NCI-H2196 (cell line): ENCODE measurements at regions not wholly inside any gene's neighbourhood (a gene's known extent, or its start where the extent isn't known, plus 50 kb on each side); places are given as distances from the start of the nearest gene placed in this dataset.
A peak's percentile ranks its signal among the peaks of the same experiment; 100 is the strongest.
"Not testable (repeated sequence)": the region's sequence is repeated elsewhere in the genome, so short reads cannot be mapped to it uniquely, and the experiment has no call there.

Source experiments
- DNase-seq: peaks from one replicate; lab custom pipeline; 2025; ENCODE audit not compliant: unreplicated experiment; lab: John Stamatoyannopoulos, UW

DNA sequence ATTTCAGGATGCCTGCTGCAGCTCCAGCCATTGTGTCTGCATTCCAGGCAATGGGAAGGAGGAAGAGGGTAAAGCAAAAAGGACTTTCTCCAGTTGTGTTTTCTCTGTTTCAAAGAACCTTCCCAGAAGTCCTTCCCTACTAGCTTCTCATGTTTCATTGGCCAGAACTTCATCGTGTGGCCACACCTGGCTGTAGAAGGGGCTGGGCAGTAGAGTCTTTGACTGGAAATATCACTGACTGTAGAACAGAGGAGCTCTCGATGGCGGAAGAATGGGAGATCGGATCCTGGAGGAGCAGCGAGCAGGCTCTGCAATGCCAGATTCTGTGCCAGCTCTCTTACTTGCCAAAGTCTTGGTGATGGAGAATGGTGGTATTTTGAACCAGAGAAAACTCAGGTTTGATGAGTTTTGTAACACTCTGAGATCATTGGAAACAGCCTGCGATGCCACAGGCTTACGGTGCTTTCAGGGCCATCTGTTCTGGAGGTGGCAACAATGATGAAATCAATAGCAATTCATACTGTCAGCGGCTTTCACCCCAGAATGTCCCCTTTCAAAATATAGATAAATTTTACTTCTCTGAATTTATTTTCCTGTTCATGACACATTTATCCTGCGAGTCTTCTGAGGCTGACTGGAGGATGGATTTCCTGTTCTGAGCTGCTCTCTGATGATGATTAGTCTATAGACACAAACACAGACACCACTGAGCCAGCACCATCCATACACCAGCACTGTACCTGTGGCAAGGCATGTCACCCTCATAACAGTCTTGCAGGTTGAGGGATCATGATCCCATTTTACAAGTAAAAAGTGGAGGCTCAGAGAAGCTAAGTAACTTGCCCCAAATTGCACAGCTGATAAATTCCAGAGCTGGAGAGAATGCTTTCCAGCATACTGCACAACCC, 204.2 kb downstream of the EMX2 start:
- DNase-seq = no peak

DNA sequence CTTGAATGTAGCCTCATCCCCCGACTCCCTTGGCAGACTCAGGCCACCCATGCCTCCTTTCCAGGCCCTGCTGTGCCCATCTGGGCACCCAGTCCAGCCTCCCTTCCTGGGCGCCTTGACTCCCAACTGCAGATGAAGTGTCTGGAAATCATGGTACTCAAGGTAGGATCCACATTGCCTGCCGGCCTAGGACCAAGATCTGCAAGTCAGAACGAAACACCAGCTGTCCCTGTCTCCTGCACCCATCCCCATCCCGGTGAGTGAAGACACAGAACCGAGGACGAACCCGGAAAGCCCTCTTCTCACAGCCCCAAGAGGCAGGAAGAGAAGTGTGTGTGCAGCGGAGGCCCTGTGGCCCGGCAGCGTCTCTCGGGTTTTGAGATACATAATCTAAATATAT, 205.1 kb downstream of the EMX2 start:
- no peak for DNase-seq

DNA sequence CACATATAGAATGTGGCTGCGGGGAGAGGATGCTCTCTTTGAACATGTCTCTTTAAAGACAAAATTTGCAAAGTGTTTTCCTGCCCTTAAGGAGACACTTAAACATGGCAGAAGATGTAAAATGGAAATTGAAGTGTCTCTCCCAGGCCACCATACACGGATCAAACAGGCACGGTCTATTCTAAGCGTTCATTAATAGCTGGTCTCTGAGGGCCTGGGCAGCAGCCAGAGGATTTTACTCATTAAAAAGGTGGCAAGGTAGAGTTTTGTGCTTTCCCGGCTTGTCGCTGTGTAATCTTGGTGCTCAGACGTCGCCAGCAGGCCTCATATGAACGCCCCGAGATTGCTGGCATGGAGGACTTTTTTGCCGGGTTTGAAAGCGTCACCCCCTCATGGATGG, 205.5 kb downstream of the EMX2 start:
- DNase-seq = no peak

DNA sequence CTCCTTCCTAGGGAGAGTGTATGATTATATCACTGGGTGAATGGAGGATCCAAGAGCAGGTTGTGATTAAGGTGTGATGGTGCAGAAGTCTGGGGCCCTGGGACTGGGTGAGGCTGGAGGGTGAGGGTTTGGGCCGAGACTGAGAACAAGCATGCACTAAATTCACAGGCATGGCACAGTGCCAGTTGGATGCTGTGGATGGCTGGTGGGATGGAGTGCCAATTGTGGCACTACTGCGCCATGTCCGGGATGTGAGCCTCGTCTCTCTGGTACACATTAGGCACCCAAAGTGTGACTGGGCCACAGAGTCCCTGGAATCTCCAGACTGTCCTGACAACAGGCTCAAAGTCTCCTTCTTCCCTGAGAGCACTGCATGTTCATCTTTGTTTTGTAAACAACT, 208.1 kb downstream of the EMX2 start:
- no peak for DNase-seq

DNA sequence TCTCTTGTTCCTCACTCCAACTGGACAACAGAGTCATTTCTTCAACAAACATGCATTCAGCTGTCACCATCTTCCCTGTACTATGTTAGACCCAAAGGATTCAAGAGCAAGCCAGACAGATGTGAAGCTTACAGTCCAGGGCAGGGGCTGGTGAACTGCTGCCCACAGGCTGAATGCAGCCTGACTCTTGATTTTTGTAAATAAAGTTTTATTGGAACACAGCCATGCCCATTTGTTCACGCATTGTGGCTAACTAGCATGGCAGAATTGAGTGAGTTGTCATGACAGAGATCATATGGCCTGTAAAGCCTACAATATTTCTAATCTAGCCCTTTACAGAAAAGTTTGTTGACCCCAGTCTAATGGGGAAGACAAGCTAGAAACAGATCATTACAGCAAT, 208.7 kb downstream of the EMX2 start:
- no peak for DNase-seq

DNA sequence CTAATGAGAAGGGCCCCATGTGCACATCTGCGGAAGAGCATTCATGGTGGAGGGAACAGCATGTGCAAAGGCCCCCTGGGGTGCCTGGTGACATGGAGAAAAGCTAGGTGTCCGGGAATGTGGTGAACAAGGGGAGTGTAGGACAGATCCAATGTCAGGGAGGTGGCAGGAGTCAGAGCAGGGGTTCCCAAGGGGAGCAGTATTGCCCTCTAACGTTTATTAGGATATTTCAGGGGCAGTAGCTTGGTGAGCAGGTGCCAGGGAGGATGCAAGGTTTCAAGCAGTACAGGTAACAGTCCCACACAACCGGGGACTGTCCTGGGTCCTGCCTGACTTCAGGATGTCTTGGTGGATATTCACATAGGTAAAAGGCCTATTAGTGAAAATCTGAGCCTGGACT, 209.6 kb downstream of the EMX2 start:
- no peak for DNase-seq

DNA sequence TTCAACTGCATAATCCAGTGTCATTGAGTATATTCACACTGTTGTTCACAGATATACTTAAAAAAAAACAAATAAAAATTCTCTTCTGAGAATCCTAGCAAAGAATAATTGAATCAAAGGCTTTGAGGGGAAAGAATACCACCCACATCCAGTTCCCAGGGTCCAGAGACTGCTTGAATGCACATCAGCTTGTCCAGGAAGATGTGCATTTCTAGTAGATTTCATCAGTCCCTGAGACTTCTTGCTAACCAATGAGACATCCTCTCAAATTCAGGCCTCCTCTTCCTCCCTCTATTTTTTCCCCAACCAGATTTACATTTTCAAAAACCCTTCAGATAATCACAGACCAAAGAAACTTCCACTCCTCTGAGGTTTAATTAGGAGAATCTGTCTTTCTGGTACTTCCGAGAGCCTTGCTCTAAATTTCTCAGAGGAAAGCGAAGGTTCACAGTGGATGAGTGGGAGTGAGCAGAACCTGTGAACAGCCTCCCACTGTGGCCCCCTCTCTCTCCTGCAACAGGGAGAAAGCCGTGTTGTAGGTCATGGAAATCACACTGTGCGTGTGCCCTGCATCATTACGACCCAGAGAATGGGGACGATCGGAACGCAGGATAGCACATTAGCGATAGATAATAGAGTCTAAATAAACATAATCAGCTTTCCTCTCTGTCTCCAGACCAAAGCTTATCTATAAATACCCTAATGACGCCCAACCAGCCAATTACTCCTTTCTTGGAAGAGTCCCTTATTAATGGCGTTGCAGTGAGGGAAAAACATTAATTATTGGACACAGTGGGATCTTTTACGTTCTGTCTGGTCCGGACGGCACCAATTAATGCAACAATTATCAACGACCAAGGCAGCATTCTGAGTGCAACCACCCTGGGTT, 212.5 kb downstream of the EMX2 start:
- no peak for DNase-seq

DNA sequence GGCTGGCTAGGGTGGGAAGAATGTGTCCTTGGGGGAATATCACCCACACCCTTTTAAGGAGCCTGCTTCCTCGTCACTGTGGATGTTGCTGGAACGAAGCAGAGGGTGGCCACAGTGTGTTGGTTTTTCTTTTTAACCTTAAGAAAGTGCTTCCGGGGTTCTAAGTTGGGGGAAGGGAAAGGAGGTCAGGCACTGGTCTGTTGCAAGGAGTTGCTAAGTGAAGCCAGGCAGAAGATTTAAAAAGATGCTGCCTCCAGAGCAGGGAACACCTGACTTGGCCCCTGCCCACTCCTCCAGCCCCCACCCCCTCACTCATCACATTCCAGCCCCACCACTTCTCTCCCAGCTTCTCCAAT, 213.1 kb downstream of the EMX2 start:
- DNase-seq = no peak

DNA sequence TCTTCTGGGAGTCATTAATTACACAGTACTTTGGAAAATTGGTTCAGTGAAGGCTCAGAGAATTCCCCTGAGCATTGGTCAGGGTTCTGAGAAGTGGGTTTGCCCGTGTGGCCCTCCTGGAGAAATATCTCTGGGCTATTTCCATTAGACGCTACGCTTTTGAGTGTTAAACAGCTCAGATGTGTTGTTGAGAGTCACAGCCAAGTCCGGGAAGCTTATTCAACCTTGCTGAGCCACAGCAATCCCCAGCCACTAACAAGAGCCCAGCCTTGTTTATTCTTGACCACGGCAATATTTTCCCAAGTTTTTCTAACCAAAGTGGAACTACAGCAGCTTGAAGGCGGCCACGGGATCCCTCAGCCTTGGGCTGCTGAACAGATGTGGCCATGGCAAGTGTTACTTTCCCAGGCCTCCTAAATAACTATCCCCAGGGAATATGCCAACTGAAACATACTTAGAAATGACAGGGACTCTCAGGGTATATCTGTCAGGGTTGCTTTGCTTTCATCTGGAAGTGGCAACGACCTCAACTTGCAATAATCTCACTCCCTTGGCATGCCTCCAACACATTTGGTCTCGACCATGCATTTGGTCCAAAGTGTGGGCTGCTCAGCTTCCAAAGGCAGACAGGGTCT, 214.7 kb downstream of the EMX2 start:
- no peak for DNase-seq

DNA sequence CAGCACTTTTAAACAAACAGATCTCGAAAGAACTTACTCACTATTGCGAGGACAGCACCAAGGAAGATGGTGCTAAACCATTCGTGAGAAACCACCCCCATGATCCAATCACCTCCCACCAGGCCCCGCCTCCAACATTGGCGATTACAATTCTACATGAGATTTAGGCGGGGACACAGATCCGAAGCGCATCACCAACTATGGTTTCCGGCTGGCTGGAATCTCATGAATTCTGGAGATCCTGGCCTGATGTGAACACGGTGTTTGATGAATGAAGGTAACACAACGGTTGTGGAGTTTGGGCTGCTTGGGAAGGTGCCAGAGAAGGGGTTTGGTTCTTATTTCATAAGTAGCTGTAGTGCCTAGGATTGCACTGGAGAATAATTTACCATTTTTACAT, 216.7 kb downstream of the EMX2 start:
- DNase-seq = no peak

DNA sequence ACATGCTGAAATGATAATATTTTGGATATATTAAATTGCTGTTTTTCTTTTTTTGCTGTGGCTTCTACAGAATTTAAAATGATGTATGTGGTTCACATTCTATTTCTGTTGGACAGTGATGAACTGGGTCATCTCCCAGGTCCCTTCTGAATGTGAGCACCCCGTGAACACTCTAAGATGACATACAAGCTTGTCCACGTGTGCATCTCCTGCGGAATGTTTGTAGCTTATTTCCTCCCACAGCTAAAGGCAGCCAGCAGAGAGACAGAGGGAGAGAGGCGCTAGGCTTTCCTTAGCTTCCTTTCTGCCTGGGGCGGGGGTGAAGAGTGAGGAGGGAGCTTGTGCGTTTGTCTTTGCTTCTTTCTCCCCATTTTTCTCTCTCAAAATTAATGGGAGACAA, 219.1 kb downstream of the EMX2 start:
- no peak for DNase-seq

DNA sequence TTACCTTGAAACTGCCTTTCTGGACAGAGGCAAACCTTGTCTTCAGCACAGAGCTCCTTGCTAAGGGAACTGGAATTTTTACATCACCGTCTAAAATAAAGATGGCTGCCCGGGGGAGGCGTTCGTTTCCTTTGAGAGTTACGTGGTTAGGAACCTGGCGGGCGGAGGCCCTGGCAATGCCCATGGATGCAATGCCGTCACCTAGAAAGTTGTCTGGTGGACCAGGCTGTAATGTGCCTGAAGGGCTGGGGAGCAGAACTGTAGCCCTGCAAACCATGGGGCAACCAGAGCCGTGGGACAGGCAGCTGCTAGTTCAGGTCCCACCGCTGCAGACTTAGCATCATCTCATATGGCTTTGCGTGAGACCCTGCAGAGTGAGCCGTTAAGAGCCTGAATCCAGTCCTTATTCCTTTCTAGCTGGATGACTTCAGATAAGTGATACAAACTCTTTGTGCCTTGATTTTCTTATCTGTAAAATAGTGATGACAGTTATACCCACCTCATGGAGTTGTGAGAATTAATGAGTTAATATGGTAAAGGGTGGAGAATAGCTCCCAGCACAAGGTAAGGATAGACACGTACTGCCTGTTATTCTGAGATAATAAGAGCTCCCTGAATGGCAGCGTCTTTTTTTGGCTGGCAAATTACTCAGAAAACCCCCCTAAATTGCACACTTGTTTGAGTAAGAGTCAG, 219.7 kb downstream of the EMX2 start:
- no peak for DNase-seq

DNA sequence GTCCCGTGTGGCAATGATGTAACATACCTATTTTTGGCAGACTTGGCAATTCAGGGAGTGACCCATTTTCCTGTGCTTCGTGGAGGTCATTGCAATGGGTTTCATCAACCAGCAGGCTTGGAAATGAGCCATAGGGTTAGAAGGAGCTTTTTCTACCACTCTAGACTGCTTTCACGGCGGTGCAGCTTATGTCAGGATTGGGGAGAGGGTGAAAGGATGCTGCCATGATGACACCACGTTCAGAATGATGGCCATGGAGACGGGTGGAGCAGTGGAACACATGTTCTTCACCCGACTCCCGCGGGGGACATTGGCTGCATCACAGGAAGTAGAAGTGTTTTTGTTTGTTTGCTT, 220.2 kb downstream of the EMX2 start:
- peak; percentile 1 for DNase-seq

DNA sequence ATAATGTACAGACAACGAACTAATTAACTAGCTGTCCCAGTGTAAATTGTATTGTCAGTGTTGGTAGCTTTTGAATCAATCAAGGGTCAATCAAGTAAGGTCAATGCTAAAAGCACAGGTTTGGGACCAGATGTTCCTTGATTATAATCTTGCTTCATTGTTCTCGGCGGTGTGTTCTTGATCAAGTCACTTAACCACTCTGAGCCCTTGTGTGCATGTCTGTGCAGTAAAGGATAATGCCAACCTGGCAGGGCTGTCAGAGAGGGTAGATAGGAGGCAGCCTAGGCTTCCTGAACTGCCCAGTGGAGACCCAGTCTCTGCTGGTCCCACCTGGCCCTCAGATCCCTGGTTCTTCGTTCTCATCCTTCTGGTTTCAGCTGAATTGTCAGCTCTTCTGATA, 221.0 kb downstream of the EMX2 start:
- no peak for DNase-seq

DNA sequence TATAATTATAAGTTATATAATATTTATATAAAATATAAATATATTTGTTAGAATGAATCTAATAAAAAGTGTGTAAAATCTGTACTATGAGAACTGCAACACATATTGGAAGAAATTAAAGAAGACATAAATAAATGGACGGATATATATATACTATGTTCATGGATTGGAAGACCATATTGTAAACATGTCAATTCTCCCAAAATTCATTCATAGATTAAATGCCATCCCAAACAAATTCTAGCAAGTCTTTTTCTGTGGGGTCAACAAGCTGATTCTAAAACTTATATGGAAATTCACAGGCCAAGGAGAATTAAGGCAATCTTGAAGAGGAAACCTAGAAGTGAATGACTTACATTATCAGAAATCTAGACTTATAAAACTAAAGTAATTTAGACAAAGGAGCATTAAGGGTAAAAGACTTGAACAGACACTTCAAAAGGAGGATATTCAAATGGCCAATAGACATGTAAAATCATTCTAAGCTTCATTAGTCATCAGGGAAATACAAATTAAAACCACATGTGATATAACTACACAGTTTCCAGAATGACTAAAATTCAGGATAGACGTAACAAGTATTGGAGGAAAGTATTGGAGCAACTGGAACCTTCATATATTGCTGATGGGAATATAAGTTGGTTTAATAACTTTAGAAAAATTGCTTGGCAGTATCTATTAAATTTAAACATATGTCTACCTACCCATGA, 225.9 kb downstream of the EMX2 start:
- DNase-seq = no peak

DNA sequence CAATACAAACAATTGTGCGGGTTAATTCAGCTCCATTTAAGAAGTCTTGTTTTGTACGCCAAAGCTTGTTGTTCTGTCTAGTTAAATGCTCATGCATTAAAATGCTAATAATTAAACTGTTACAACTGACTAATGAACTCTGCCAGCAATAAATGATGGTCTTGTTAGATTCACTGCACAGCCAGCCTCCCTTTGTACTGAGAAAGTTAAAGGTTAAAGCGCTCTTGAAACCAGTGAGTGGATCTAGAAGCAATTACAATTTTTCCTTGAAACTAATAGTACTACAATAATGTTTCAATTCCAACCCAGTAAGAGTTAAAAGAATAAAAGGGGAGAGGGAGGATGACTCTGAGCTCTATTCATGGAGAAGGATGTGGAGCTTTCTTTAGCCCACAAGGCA, 233.0 kb downstream of the EMX2 start:
- no peak for DNase-seq

DNA sequence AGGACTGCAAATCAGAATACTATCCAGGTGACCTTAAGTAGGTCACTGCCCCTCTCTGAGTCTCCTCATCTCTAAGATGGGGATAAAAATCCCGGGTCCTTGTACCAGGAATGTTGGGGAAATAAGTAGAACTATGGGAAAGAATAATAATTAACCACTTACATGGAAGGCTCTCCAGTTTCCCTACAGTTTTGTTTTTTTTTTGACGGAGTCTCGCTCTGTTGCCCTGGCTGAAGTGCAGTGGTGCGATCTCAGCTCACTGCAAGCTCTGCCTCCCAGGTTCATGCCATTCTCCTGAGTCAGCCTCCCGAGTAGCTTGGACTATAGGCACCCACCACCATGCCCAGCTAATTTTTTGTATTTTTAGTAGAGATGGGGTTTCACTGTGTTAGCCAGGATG, 234.7 kb downstream of the EMX2 start:
- not testable (repeated sequence) for DNase-seq

DNA sequence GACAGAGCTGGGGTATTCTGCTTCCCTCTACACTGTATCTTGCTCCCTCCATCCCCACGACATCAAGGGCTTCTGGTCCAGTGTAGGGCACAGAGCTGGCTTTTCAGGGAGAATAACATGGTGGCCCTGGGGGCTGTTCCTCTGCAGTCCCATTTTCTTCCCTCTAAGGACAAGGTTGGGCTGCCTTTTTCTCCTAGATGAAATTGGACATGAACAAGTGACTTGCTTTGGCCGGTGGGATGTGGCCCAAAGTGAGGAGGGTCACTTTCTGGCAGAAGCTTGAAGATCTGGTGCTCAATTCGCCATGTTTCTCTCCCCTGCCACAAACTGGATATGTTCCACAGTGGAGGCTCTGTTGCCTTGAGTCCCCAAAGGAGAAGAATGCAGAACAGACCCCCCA, 235.7 kb downstream of the EMX2 start:
- no peak for DNase-seq

DNA sequence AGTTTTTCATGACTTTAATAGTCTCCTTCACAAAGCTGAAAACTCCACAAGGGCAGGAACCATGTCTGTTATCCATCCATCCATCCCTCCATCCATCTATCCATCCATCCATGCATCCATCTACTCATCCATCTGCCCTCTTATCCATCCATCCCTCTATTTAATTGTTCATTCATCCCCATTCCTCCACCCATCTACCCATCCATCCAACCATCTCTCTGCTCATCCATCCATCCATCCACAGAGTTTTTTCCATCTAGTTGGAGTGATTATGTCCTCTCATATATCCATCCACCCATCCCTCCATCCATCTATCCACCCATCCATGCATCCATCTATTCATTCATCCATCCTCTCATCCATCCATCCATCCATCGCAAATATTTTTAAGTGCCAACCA, 237.9 kb downstream of the EMX2 start:
- no peak for DNase-seq

DNA sequence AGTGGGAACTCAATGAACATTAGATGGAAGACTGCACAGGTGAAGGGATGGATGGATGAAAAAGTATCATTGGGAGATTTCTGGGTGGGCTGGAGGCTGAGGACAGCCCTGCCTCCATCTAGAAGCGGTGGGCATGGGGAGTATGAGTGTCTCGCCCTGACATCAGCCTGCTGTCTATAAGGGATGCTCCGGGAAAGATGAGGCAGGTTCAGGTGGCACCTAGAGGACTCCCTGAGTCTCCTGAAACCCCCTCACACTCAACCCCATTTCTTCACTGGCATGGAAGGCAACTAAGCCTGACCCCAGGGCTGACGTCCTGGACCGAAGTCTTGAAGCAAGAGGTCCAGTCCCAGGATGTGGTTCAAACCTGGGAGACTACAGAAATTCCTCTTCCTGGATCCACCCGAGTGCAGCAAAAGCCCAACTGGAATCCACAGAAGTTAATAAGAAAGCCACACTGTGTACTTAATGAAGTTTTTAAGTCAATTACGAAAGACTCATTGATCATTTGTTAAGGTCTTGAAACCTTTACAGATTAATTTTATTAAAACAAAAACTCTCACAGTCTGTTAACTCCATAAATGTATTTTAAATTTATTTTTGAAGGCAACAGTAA, 238.8 kb downstream of the EMX2 start:
- no peak for DNase-seq
